ENCODE measurements at regions not wholly inside any gene's neighbourhood (a gene's known extent, or its start where the extent isn't known, plus 50 kb on each side); places are given as distances from the start of the nearest gene placed in this dataset.

- no peak for TF ChIP-seq POLR2A (IDR thresholded peaks at IDR 0.05)
- TF ChIP-seq CTCF (IDR thresholded peaks at IDR 0.05), result no peak
Measured at GRCh38 chr15:25535866-25536265, 97.0 kb upstream of the UBE3A start.
